Fibroblast of lung (primary cell): ENCODE measurements at regions not wholly inside any gene's neighbourhood (a gene's known extent, or its start where the extent isn't known, plus 50 kb on each side); places are given as distances from the start of the nearest gene placed in this dataset.

Experiments used
- CTCF ChIP-seq, 2 donors: IDR thresholded peaks in 1 of 2; conservative IDR thresholded peaks in 1 of 2; 1 replicate in 1 of 2; 2 replicates in 1 of 2; pipeline ENCODE4 v1.5.1; 2011 to 2012; ENCODE audit warnings: low read length in 2 of 2, control low read depth in 1 of 2, inconsistent platforms in 1 of 2, low read depth in 1 of 2, mild to moderate bottlenecking in 1 of 2
- EZH2 ChIP-seq: IDR thresholded peaks from 2 replicates; pipeline ENCODE4 v1.5.1; 2012; ENCODE audit warnings: low read length, control low read depth, mild to moderate bottlenecking; ENCODE audit errors: missing control alignments

DNA sequence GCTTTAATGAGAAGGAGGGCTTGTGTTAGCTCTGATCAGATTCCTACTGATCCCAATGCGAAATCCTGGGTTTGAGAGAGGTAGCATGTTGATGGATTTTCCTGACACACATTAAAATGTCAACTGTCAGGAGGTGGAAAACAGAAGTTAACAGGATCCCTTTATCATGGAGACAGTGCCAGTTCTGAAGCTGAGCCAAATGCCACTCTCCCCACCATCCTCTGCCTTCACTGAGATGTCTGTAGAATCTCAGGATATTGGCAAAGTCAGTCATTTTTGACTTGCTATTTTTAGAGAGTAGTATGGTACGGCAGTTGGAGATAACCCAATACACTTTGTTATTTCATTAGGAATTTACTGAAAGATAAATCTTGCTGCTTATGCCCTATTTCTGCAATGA, 1816.2 kb upstream of the FLRT2 start:
- TF ChIP-seq CTCF (conservative IDR thresholded peaks at IDR 0.05 in 1 of 2, IDR thresholded peaks at IDR 0.05 in 1 of 2; ENCODE audit: low read depth in 1 of 2, low read length in 2 of 2): no peak
- no peak for TF ChIP-seq EZH2
